HCT116 (cell line): ENCODE measurements at regions not wholly inside any gene's neighbourhood (a gene's known extent, or its start where the extent isn't known, plus 50 kb on each side); places are given as distances from the start of the nearest gene placed in this dataset.

Experiments
- ATAC-seq: fragments of 200-7000 bp; cut with Tn5 transposase; 2 replicates; pipeline ENCODE4 v1.9.1; 2020; ENCODE audit warnings: mild to moderate bottlenecking, moderate library complexity
- BruUV-seq: library from RNA; stranded (reverse); fragments of 400-500 nt; replicated peaks from 2 replicates; lab custom pipeline; 2021; lab: Mats Ljungman, UMichigan
- CTCF ChIA-PET: fragments of 300-600 bp; sonication (Branson Sonifier 250); formaldehyde crosslinking; loops from one replicate; lab custom pipeline; 2021; ENCODE audit warnings: antibody characterized with exemption; lab: Charles Lee
- POLR2A ChIA-PET: fragments of 300-600, 350-600 bp; sonication (Branson Sonifier 250); formaldehyde crosslinking; loops from one replicate; lab custom pipeline; 2021; ENCODE audit warnings: antibody characterized with exemption; lab: Charles Lee
- RAD21 ChIA-PET, 2 experiments: fragments of 300-600 bp; sonication (Branson Sonifier 250); formaldehyde crosslinking; loops; one replicate each; lab custom pipeline; 2023; ENCODE audit warnings: low total read pairs in 2 of 2; ENCODE audit not compliant: uncharacterized antibody in 2 of 2, unreplicated experiment in 2 of 2, low non-redundant PET in 1 of 2; lab: Charles Lee
- DNase-seq: peaks from one replicate; pipeline ENCODE4 v3.0.0-alpha.2; 2010; ENCODE audit warnings: low read depth, low spot score
- H2AFZ ChIP-seq: fragments of 200-600 bp; shearing (Covaris generic), sonication (generic); 2 replicates; pipeline ENCODE4 v1.6.1; 2017; ENCODE audit warnings: low read depth, mixed run types, mixed read lengths, antibody characterized with exemption, low read length; ENCODE audit not compliant: poor library complexity, severe bottlenecking
- H3K27ac ChIP-seq: 2 replicates; pipeline ENCODE4 v1.5.1; 2012; ENCODE audit warnings: low read depth, low read length
- H3K27me3 ChIP-seq: fragments of 200-600 bp; sonication (generic); 2 replicates; pipeline ENCODE4 v1.6.1; 2016; ENCODE audit warnings: mixed run types, low read length, mixed read lengths; ENCODE audit not compliant: insufficient read depth
- H3K36me3 ChIP-seq, 2 experiments: fragments of 200-500 bp in 1 of 2; fragments of 200-600 bp in 1 of 2; sonication (Bioruptor generic) in 1 of 2; sonication (generic) in 1 of 2; 2 replicates each; pipeline versions ENCODE4 v1.5.1 to v1.6.1; 2014 to 2016; ENCODE audit warnings: low read length in 2 of 2, inconsistent platforms in 1 of 2, mixed read lengths in 1 of 2, mixed run types in 1 of 2; ENCODE audit not compliant: insufficient read depth in 2 of 2, control insufficient read depth in 1 of 2
- H3K4me1 ChIP-seq, 2 experiments: fragments of 200-600 bp in 1 of 2; sonication (generic) in 1 of 2; 2 replicates each; pipeline versions ENCODE4 v1.5.1 to v1.6.1; 2012 to 2017; ENCODE audit warnings: low read length in 2 of 2, inconsistent platforms in 1 of 2, mild to moderate bottlenecking in 1 of 2, mixed read lengths in 1 of 2, mixed run types in 1 of 2, moderate library complexity in 1 of 2; ENCODE audit not compliant: insufficient read depth in 2 of 2, control insufficient read depth in 1 of 2
- H3K4me2 ChIP-seq: fragments of 200-600 bp; sonication (generic); 2 replicates; pipeline ENCODE4 v1.6.1; 2017; ENCODE audit warnings: mixed run types, low read length, mixed read lengths
- H3K4me3 ChIP-seq, 2 experiments: fragments of 200-600 bp in 1 of 2; sonication (generic) in 1 of 2; replicated peaks in 1 of 2; 2 replicates each; pipeline ENCODE4 v1.5.1; 2011 to 2016; ENCODE audit warnings: low read length in 2 of 2, control low read depth in 1 of 2, low read depth in 1 of 2, mild to moderate bottlenecking in 1 of 2, mixed read lengths in 1 of 2, mixed run types in 1 of 2
- H3K79me2 ChIP-seq: fragments of 200-600 bp; sonication (generic); 2 replicates; pipeline ENCODE4 v1.6.1; 2017; ENCODE audit warnings: mild to moderate bottlenecking, mixed run types, low read length, moderate library complexity, mixed read lengths; ENCODE audit not compliant: insufficient read depth
- H3K9ac ChIP-seq: fragments of 200-600 bp; sonication (generic); 2 replicates; pipeline ENCODE4 v1.6.1; 2016; ENCODE audit warnings: low read length, mixed read lengths
- H3K9me2 ChIP-seq: fragments of 200-600 bp; sonication (generic), shearing (Covaris generic); 2 replicates; pipeline ENCODE4 v1.6.1; 2017; ENCODE audit warnings: mixed run types, mild to moderate bottlenecking, moderate library complexity; ENCODE audit not compliant: insufficient read depth
- H3K9me3 ChIP-seq, 2 experiments: fragments of 200-500 bp in 1 of 2; fragments of 200-600 bp in 1 of 2; sonication (Bioruptor generic) in 1 of 2; sonication (generic) in 1 of 2; 2 replicates each; pipeline ENCODE4 v1.6.1; 2014 to 2017; ENCODE audit warnings: low read length in 2 of 2, mixed read lengths in 2 of 2, inconsistent platforms in 1 of 2, low read depth in 1 of 2, mild to moderate bottlenecking in 1 of 2, mixed run types in 1 of 2, moderate library complexity in 1 of 2; ENCODE audit not compliant: control insufficient read depth in 1 of 2, insufficient read depth in 1 of 2
- H4K20me1 ChIP-seq: fragments of 200-600 bp; sonication (generic), shearing (Covaris generic); 2 replicates; pipeline ENCODE4 v1.6.1; 2017; ENCODE audit warnings: mixed run types, mild to moderate bottlenecking, moderate library complexity; ENCODE audit not compliant: insufficient read depth
- CTCF ChIP-seq, 3 experiments: fragments of 200-600 bp in 1 of 3; sonication (generic) in 1 of 3; IDR thresholded peaks in 2 of 3; conservative IDR thresholded peaks in 1 of 3; 2 replicates each; pipeline ENCODE4 v1.5.1; 2012 to 2017; ENCODE audit warnings: low read depth in 2 of 3, low read length in 2 of 3, antibody characterized with exemption in 1 of 3, borderline replicate concordance in 1 of 3, control low read depth in 1 of 3, mild to moderate bottlenecking in 1 of 3, mixed read lengths in 1 of 3, mixed run types in 1 of 3, moderate library complexity in 1 of 3; ENCODE audit not compliant: insufficient read depth in 1 of 3
- YY1 ChIP-seq: IDR thresholded peaks from 2 replicates; pipeline ENCODE4 v1.6.1; 2011; ENCODE audit warnings: low read length, low read depth, moderate library complexity, mild to moderate bottlenecking; ENCODE audit not compliant: insufficient replicate concordance; ENCODE audit errors: extremely low read depth
- ZFX ChIP-seq: fragments of 450-650 bp; IDR thresholded peaks from 2 replicates; pipeline ENCODE4 v1.6.1; 2017
- intact Hi-C: fragments of 100-400 bp; cut with micrococcal nuclease; formaldehyde crosslinking; loops from 2 replicates; pipeline ENCODE4 v1.10.0; 2022

DNA sequence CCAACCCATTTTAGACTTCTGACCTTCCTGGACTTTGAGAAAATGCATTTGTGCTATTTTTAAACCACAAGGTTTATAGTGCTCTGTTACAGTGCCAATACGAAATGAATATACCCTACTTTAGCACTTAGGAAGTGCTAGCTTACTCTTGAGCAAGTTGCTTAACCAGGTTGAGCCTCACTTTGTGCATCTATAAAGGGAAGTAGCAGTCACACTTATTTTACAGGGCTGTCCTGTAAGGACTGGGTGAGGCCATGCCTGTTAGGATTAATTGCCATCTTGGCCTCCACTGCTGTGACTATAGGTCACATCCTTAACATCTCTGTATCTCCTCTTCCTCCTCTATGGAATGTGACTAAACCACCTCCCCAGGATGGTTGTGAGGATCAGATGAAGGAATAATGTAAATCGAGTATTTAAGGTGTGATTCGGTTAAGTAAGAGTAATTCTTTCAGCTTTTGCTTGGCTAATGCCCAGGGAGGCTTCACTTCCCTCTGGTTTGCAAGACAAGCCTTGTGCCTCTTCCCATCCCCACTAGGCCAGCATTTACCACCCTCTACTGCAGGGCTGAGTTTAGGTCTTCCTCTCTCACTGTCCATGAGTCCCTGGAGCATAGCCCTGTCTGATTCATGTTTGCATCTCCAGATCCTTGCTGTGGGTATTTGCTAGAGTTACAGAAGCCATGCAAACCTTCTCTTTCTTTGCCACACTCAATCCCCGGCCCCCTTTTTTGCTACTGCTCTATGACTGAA, 341.2 kb downstream of the ZNF521 start:
- no peak overlapping the region for H3K4me2 ChIP-seq
- no peak for TF ChIP-seq ZFX
- no peak for TF ChIP-seq YY1
- no peak for TF ChIP-seq CTCF (IDR thresholded peaks at IDR 0.05 in 2 of 3, conservative IDR thresholded peaks at IDR 0.05 in 1 of 3; ENCODE audit: borderline replicate concordance in 1 of 3, insufficient read depth in 1 of 3, low read depth in 2 of 3, low read length in 2 of 3)
- RAD21 ChIA-PET, result no interaction called here
- H3K9me2 ChIP-seq, result no peaks in the 10 kb centered on the region
- no peaks in the 10 kb centered on the region for H3K36me3 ChIP-seq
- ATAC-seq (no peak), DNase-seq (no peak)
- H3K27me3 ChIP-seq, result no peaks in the 10 kb centered on the region
- BruUV-seq, result no TSS peak
- intact Hi-C loops, result no loop called here
- CTCF ChIA-PET, result no interaction called here
- no peak overlapping the region for H3K27ac ChIP-seq
- no peak overlapping the region for H3K9ac ChIP-seq
- H2AFZ ChIP-seq, result no peak overlapping the region
- no peaks in the 10 kb centered on the region for H3K9me3 ChIP-seq
- H3K4me1 ChIP-seq, result no peaks in the 10 kb centered on the region
- POLR2A ChIA-PET, result no interaction called here
- no peaks in the 10 kb centered on the region for H3K79me2 ChIP-seq
- H3K4me3 ChIP-seq, result no peak overlapping the region
- H4K20me1 ChIP-seq, result no peaks in the 10 kb centered on the region
